Immature natural killer cell (primary cell): ENCODE measurements at regions not wholly inside any gene's neighbourhood (a gene's known extent, or its start where the extent isn't known, plus 50 kb on each side); places are given as distances from the start of the nearest gene placed in this dataset.

Source experiments
- DNase-seq, 3 donors: peaks; one replicate each; pipeline ENCODE4 v3.0.0; 2022; ENCODE audit warnings: mixed read lengths in 1 of 3
- H3K27ac Mint-ChIP-seq, 6 donors: one replicate each; pipeline ENCODE4 v1.8.0; 2020; ENCODE audit warnings: mixed read lengths in 6 of 6, mild to moderate bottlenecking in 5 of 6, inconsistent platforms in 4 of 6, moderate library complexity in 3 of 6
- H3K27me3 Mint-ChIP-seq, 3 donors: one replicate each; pipeline ENCODE4 v1.8.0; 2020 to 2021; ENCODE audit warnings: low read depth in 3 of 3, mild to moderate bottlenecking in 3 of 3, mixed read lengths in 3 of 3, moderate library complexity in 3 of 3, inconsistent platforms in 1 of 3
- H3K36me3 Mint-ChIP-seq, 3 donors: one replicate each; pipeline ENCODE4 v1.8.0; 2020; ENCODE audit warnings: mixed read lengths in 3 of 3, inconsistent platforms in 2 of 3, mild to moderate bottlenecking in 2 of 3
- H3K4me1 Mint-ChIP-seq, 2 donors: one replicate each; pipeline ENCODE4 v1.8.0; 2020; ENCODE audit warnings: inconsistent platforms in 2 of 2, mild to moderate bottlenecking in 2 of 2, mixed read lengths in 2 of 2, moderate library complexity in 1 of 2
- H3K4me3 Mint-ChIP-seq, 5 donors: one replicate each; pipeline ENCODE4 v1.8.0; 2020; ENCODE audit warnings: mild to moderate bottlenecking in 5 of 5, mixed read lengths in 5 of 5, inconsistent platforms in 3 of 5, moderate library complexity in 3 of 5
- H3K9me3 Mint-ChIP-seq, 6 donors: one replicate each; pipeline ENCODE4 v1.8.0; 2020; ENCODE audit warnings: mild to moderate bottlenecking in 6 of 6, mixed read lengths in 6 of 6, inconsistent platforms in 4 of 6, moderate library complexity in 3 of 6

- Mint-ChIP-seq H3K27me3 (peaks cover 0 to 2% (median 0%) of the 10 kb centered on the region in 3 donors), H3K4me1 (peaks cover 14 to 20% of the 10 kb centered on the region in 2 donors), H3K4me3 (no peak overlapping the region), H3K9me3 (peaks cover 0 to 3% (median 0%) of the 10 kb centered on the region in 6 donors), H3K27ac (no peak overlapping the region), H3K36me3 (no peaks in the 10 kb centered on the region)
- no peak for DNase-seq
These were observed 53.2 kb upstream of the TNIP3 start for GRCh38 chr4:121217351-121217750.

DNA sequence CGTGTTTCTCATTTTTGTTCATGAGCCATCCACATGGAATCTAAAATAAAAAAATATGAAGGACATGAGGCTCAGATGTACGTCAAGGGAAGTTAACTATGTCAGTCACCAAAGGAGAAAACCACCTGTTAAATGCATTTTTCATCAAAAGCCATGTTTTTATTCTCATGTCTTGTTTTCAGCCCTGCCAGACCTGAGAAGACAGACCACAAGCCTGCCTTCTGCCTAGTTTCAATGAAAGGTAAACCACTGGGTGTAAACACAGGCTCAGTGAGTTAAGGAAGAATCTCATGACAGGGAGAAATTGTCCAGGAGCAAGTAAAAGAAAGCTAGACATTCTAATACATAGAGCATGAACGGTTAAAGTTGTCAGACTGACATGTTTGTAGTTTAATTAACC lies 52.3 kb upstream of the TNIP3 start:
- Mint-ChIP-seq H3K27me3 (peaks cover 0 to 2% (median 0%) of the 10 kb centered on the region in 3 donors), H3K9me3 (peaks cover 0 to 3% (median 0%) of the 10 kb centered on the region in 6 donors), H3K36me3 (no peaks in the 10 kb centered on the region), H3K4me3 (no peak overlapping the region), H3K27ac (no peak overlapping the region), H3K4me1 (peaks cover 10 to 15% of the 10 kb centered on the region in 2 donors)
- no peak for DNase-seq

GRCh38 chr4:121213940-121214339 lies 49.8 kb upstream of the TNIP3 start:
- Mint-ChIP-seq H3K36me3 (no peaks in the 10 kb centered on the region), H3K4me3 (no peak overlapping the region), H3K9me3 (peaks cover 0 to 4% (median 0%) of the 10 kb centered on the region in 6 donors), H3K27ac (no peak overlapping the region), H3K27me3 (peaks cover 0 to 2% (median 0%) of the 10 kb centered on the region in 3 donors), H3K4me1 (no peaks in the 10 kb centered on the region)
- no peak for DNase-seq
